Left ventricle myocardium inferior (tissue), 1 donor: ENCODE measurements at regions not wholly inside any gene's neighbourhood (a gene's known extent, or its start where the extent isn't known, plus 50 kb on each side); places are given as distances from the start of the nearest gene placed in this dataset.

Experiments
- DNase-seq: peaks from one replicate; pipeline ENCODE4 v3.0.0-alpha.2; 2020
- H3K27ac ChIP-seq: fragments of 200-600 bp; replicated peaks from 2 replicates; pipeline ENCODE4 v1.8.0; 2021
- H3K27me3 ChIP-seq: fragments of 200-600 bp; 2 replicates; pipeline ENCODE4 v1.8.0; 2021; ENCODE audit warnings: low read depth
- H3K36me3 ChIP-seq: fragments of 200-600 bp; 2 replicates; pipeline ENCODE4 v1.8.0; 2021
- H3K4me1 ChIP-seq: fragments of 200-600 bp; 2 replicates; pipeline ENCODE4 v1.8.0; 2021
- H3K4me3 ChIP-seq: fragments of 200-600 bp; 2 replicates; pipeline ENCODE4 v1.8.0; 2021; ENCODE audit warnings: mild to moderate bottlenecking, moderate library complexity
- H3K9me3 ChIP-seq: fragments of 200-600 bp; replicated peaks from 2 replicates; pipeline ENCODE4 v1.8.0; 2021
- intact Hi-C: fragments of 100-400 bp; cut with micrococcal nuclease; formaldehyde crosslinking; loops from one replicate; pipeline ENCODE4 v1.11.0; 2022
- TF ChIP-seq, protein P1 (sequence below): fragments of 200-600 bp; IDR thresholded peaks from 2 replicates; pipeline ENCODE4 v1.8.0; 2021; ENCODE audit warnings: antibody characterized with exemption, mild to moderate bottlenecking, borderline replicate concordance
- donor health status: DM: no; HTN: yes; CAD: no; lungs with severe emphysema.

DNA sequence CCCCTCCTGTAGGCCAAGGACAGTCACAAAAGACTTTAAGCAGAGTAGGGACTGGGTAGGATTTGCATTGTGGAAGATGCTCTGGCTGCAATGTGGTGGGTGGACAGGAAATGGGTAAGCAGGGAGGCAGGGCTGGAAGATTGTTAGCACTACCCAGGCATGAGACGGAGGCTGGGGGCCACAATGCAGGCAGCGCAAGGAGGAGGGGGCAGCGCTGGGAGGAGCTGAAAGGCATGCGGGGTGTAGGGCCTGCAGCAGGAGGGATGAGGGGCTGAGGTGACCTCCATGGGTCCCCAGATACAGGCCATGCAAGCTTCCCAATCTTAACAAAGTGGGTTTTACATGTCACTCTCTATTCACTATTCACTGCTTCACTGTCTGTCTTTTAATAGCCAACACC lies 213.1 kb downstream of the CXCL12 start:
- H3K4me3 ChIP-seq = no peak overlapping the region
- TF ChIP-seq, protein P1, sequence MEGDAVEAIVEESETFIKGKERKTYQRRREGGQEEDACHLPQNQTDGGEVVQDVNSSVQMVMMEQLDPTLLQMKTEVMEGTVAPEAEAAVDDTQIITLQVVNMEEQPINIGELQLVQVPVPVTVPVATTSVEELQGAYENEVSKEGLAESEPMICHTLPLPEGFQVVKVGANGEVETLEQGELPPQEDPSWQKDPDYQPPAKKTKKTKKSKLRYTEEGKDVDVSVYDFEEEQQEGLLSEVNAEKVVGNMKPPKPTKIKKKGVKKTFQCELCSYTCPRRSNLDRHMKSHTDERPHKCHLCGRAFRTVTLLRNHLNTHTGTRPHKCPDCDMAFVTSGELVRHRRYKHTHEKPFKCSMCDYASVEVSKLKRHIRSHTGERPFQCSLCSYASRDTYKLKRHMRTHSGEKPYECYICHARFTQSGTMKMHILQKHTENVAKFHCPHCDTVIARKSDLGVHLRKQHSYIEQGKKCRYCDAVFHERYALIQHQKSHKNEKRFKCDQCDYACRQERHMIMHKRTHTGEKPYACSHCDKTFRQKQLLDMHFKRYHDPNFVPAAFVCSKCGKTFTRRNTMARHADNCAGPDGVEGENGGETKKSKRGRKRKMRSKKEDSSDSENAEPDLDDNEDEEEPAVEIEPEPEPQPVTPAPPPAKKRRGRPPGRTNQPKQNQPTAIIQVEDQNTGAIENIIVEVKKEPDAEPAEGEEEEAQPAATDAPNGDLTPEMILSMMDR = no peak

DNA sequence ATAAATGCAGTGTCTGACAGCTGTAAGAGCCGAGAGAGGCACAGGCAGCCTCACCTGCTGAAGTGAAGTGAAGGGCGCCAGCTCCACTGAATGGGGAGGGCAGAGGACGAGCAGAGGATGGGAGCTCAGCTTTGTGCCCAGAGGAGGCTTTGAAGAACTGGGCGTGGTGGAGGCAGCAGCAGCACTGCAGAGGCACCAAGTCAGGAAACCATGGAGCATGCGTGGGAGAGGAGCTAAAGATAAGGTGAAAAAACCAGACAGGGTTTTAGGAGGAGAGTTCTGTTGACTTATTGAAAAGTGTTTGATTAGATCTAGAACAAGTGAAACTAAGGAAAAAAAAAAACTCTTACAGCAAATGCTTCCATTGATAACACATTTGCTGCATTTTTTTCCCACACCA lies 216.4 kb downstream of the CXCL12 start:
- peaks cover 47% of the 10 kb centered on the region for H3K4me1 ChIP-seq
- no peaks in the 10 kb centered on the region for H3K27me3 ChIP-seq
- H3K27ac ChIP-seq = no peak overlapping the region
- H3K4me3 ChIP-seq = no peak overlapping the region
- TF ChIP-seq, protein P1 = no peak
- no peak for DNase-seq
- H3K36me3 ChIP-seq = no peaks in the 10 kb centered on the region
- intact Hi-C loops = no loop called here
- no peaks in the 10 kb centered on the region for H3K9me3 ChIP-seq

More for the DNA sequence above, 213.1 kb downstream of the CXCL12 start:
- H3K27me3 ChIP-seq = no peaks in the 10 kb centered on the region
- H3K27ac ChIP-seq = no peak overlapping the region
- intact Hi-C loops = no loop called here
- DNase-seq = no peak
- no peaks in the 10 kb centered on the region for H3K9me3 ChIP-seq
- peaks cover 30% of the 10 kb centered on the region for H3K4me1 ChIP-seq
- H3K36me3 ChIP-seq = no peaks in the 10 kb centered on the region

DNA sequence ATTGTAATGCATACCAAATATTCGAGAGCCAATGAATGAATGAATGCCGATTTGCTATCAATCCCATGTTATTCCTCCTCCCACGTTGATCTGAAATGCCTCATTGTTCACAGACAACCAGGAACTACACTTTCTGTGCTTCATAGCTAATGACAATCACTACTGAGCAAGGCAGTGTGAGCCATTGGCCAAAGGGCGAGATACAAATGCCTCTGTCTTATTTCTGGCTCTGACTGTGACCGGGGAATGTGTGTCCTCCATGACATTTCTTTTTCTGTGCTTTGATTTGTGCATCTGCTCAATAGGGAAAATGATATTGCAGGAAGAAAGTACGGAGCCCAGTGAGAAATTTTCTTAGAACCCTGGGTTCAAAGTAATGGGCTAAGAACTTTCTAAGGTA lies 217.1 kb downstream of the CXCL12 start:
- Histone ChIP-seq H3K36me3 (no peaks in the 10 kb centered on the region), H3K4me1 (peaks cover 40% of the 10 kb centered on the region), H3K4me3 (peak overlapping the region; percentile 48), H3K27me3 (no peaks in the 10 kb centered on the region), H3K9me3 (no peaks in the 10 kb centered on the region), H3K27ac (peak overlapping the region; percentile 57)
- DNase-seq = no peak
- TF ChIP-seq, protein P1 = no peak
- intact Hi-C loops = no loop called here

DNA sequence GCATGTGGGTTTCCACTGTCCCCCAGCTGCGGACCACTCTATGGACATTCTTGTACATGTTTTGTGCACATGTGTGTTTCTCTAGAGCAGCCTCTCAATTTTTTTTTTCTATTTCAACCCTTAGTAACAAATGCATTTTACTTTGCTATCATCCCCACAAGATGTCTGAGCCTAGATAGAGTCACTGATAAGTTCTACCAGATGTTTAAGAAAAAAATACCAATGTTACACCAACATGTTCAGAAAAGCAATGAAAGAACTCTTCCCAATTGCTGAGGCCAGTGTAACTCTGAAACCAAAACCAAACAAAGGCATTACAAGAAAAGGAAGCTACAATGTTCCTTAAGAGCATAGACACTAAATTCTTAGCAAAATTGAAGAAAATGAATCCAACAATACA lies 218.5 kb downstream of the CXCL12 start:
- peaks cover 37% of the 10 kb centered on the region for H3K4me1 ChIP-seq
- intact Hi-C loops = no loop called here
- TF ChIP-seq, protein P1 = no peak
- H3K27ac ChIP-seq = no peak overlapping the region
- H3K4me3 ChIP-seq = peak overlapping the region; percentile 48
- H3K36me3 ChIP-seq = no peaks in the 10 kb centered on the region
- no peaks in the 10 kb centered on the region for H3K27me3 ChIP-seq
- H3K9me3 ChIP-seq = no peaks in the 10 kb centered on the region
- no peak for DNase-seq

DNA sequence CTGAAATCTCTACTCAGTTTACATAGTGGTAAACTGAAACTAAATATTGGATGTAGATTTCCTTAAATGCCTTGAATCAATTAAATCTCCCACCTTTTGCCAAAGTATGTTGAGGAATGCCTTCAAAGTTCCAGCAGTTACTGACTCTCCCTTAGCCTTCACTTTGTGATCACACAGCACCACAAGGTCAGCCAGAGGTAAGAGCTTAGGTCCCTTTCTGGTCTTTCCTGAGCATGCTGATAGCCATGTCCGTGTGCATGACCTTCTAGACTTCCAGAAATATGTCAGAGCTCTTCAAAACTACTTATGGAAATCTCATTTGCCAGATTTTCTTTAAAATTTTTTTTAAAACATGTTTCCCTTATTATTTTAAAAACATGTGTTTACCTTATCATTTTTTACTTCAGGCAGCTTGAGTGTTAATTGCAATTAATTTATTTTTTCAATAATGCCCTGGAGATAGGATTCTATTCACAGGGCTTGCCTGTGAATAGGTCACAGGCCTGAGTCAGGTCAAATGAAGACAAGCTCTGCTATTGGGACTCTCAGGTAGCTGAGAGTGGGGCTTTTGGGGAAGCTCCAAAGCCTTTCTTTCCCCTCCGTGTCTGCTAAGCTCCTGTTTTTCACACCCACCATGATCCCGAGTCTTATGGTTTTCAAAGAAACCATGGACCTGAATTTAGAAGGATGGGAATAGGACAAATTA lies 220.5 kb downstream of the CXCL12 start:
- Histone ChIP-seq H3K9me3 (no peaks in the 10 kb centered on the region), H3K27ac (peak overlapping the region; percentile 61), H3K36me3 (no peaks in the 10 kb centered on the region), H3K4me3 (no peak overlapping the region), H3K27me3 (no peaks in the 10 kb centered on the region), H3K4me1 (peaks cover 45% of the 10 kb centered on the region)
- no peak for DNase-seq
- intact Hi-C loops = no loop called here
- TF ChIP-seq, protein P1 = no peak
